ENCODE measurements at regions not wholly inside any gene's neighbourhood (a gene's known extent, or its start where the extent isn't known, plus 50 kb on each side); places are given as distances from the start of the nearest gene placed in this dataset.

DNA sequence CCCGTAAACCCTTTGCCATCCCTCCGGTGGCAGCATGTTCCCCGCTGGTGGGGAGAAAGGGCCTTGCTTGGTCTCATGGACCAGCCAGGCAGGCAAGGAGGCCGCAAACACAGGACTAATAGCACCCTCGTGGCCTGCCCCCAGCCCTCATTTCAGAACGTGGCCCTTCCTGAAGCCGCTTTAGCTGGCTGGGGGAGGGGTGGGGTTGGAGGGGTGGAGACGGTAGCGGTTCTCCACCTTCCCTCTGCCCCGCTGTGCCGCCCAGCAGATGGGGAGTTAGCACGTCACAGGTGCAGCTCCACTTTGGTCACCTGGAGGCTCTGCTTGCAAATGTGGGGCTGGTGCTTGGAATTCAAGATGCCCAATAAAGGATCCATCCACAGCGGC, 59.3 kb upstream of the URI1 start:
- TF ChIP-seq, protein P1, sequence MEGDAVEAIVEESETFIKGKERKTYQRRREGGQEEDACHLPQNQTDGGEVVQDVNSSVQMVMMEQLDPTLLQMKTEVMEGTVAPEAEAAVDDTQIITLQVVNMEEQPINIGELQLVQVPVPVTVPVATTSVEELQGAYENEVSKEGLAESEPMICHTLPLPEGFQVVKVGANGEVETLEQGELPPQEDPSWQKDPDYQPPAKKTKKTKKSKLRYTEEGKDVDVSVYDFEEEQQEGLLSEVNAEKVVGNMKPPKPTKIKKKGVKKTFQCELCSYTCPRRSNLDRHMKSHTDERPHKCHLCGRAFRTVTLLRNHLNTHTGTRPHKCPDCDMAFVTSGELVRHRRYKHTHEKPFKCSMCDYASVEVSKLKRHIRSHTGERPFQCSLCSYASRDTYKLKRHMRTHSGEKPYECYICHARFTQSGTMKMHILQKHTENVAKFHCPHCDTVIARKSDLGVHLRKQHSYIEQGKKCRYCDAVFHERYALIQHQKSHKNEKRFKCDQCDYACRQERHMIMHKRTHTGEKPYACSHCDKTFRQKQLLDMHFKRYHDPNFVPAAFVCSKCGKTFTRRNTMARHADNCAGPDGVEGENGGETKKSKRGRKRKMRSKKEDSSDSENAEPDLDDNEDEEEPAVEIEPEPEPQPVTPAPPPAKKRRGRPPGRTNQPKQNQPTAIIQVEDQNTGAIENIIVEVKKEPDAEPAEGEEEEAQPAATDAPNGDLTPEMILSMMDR (IDR thresholded peaks at IDR 0.05; ENCODE audit: poor library complexity) = no peak
- TF ChIP-seq EZH2 (IDR thresholded peaks at IDR 0.05; ENCODE audit: borderline replicate concordance) (no peak), EZH2phosphoT487 (IDR thresholded peaks at IDR 0.05; ENCODE audit: low read depth, severe bottlenecking, unreplicated experiment) (no peak)
